Activated T-helper 1 cell treated with anti-CD3 and anti-CD28 coated beads, Interleukin-2, amount 50 U/mL, for 16 hours (primary cell): ENCODE measurements at regions not wholly inside any gene's neighbourhood (a gene's known extent, or its start where the extent isn't known, plus 50 kb on each side); places are given as distances from the start of the nearest gene placed in this dataset.
A peak's percentile ranks its signal among the peaks of the same experiment; 100 is the strongest.

Experiments
- DNase-seq, 2 donors: peaks; one replicate each; pipeline ENCODE4 v3.0.0-alpha.2; 2020; ENCODE audit warnings: low read depth in 1 of 2, low spot score in 1 of 2

GRCh38 chrX:131778269-131779218 lies 234.7 kb downstream of the OR13H1 start:
- DNase-seq: peak in 1 of 2 donors; percentile 46

GRCh38 chrX:131779306-131779705 lies 235.4 kb downstream of the OR13H1 start:
- no peak for DNase-seq

GRCh38 chrX:131779741-131780140 lies 235.9 kb downstream of the OR13H1 start:
- DNase-seq: no peak

DNA sequence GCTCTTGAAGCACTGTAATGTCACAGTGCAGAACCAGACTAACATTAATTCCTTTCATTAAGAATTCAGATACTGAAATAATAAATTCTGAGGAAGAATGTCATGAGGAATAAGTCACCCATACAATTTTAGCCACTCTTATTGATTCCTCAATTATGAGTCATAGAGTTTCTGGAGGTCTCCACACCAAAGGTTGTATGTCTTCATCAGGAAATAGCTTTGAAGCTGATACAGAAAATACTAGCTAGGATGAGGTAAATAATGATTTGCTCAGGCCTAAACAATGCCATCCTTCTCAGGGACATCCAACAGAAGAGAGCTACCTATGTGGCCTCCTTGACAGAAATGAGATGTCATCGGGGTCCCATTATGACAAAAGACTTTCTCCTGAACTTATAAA lies 238.8 kb downstream of the OR13H1 start:
- DNase-seq: no peak

DNA sequence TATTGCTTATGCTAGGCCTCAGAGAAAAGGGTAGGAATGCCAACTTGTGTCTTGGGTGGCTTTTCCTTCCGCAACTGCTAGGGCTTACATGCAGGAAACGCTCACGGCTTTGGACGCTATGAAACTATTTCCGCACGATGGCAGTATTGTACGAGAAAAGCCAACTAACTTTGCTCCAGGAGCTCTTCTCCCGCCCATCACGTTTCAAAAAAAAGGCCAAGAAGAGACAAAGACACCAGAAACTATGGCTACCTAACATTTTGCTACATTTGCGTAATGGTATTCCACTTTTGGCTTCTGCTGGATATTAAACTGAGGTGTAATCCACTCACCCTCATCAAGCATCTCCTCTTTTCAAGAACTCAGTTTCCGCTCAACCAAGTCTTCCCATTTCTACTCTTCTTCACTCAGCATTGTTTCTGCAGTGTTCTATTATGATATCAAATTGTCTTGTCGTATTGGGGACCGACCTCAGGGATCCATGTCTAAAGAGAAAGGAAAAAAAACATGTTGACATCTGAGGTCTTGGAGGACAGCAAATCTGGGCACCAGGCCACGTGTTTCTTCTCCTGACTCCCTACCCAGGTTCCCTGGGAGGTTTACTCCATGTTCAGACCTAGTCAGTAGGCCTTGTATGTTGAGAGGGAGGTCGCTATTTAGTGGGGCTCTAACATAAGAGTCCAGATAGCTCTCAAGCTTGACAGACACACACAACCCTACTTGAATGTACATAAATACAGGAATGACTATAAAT lies 239.4 kb upstream of the STK26 start:
- DNase-seq: peak in 1 of 2 donors; percentile 55

GRCh38 chrX:131789664-131790063 lies 233.4 kb upstream of the STK26 start:
- no peak for DNase-seq

DNA sequence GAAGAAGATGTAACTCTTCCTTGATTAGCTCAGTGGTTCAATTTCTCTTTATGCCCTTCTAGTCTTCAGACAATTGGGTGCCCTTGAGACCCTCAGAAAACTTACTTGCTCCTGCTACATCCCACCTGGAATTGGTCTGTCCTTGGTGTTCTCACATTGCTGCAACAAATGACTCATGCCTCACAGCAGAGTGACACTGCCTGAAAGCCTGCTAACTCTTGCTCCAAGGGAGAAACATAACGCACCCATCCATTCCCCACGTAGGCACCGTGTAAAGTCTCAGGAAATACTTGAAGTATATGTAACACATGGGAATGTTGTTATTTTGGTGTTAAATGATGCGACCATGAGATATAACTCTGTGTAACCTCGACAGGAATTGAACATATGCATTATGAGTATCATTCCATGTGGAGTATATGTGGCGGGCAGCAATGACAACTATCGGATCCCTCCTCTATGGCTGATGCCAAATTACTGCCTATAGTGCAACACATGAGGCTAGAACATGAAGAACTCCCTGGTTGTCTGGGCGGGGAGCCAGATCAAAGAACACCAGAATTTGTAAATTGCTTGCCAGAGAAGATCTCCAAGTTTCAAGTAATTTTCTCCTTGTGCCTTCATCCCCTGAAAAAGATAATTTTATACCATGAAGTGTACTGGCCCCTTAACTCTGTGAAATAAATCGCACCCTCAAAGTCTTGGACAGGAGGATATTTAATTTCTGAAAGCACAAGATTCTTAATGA lies 231.3 kb upstream of the STK26 start:
- no peak for DNase-seq

DNA sequence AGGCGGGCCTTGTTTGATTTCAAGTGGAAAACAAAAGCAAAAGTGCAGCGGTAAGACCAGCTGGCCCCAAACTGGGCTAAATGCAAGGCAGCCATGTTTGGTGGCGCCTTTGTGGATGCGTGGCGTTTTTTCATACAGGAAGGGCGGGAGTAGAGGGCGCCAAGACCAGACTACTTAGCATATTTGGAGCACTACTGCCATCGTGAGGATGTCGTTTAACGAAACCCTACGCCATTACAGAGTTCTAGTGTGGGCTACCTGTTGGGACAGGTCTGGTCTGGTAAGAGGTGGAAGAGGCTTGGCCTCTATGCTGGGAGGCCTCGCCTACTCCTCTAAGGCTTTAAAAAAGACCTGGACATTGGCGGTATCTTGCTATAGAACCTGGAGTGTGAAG lies 230.7 kb upstream of the STK26 start:
- DNase-seq: peak in 1 of 2 donors; percentile 80

DNA sequence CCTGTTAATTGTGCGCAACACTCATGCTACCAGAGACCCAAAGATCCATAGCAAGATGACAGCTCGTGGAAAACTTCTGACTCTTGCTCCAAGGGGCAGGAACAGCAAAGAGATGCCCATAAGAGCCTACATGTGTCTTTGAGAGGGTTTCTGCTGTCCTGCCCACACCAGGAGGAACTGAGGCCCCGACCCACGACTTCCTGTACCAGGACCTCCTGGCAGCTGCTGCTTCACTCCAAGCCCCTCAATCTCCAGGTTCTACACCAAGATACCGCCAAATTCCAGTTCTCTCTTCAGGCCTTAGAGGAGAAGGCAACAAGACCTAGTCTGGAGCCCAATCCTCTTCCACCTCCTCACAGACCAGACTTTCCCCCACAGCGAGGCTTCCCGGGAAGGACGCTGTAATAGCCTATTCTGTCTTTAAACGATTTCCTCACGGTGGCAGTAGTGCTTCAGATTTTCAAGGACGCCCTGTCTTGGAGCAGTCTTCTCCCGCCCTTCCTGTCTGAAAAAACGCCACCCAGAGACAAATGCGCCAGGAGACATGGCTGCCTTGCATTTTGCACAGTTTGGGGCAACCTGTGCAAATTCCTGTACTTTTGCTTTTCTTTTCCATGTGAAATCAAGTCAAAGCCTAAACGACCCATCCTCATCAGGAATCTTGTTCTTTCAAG lies 230.2 kb upstream of the STK26 start:
- peak in 1 of 2 donors; percentile 75 for DNase-seq

GRCh38 chrX:131795442-131796229 lies 227.5 kb upstream of the STK26 start:
- DNase-seq: no peak

DNA sequence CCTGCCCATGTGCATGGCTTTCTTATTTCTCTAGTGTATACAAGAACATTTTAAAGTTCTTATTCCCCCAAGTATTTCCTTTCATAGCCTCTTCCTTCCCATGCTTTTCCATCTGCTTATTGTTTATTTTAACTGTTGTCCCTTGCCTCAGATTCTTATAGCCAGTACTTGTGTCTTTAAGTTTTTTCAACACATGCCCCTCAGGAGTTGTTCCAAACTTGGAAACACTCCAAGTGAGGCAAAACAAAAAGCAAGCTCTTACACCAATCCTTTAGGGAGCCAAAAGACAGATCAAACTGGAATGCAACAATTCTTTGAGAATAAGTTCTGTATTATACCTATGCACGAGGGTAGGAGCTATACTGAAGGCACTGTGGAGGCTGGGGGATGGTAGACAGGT lies 222.0 kb upstream of the STK26 start:
- no peak for DNase-seq

- no peak for DNase-seq
Measured at GRCh38 chrX:131801911-131802310, 221.2 kb upstream of the STK26 start.

DNA sequence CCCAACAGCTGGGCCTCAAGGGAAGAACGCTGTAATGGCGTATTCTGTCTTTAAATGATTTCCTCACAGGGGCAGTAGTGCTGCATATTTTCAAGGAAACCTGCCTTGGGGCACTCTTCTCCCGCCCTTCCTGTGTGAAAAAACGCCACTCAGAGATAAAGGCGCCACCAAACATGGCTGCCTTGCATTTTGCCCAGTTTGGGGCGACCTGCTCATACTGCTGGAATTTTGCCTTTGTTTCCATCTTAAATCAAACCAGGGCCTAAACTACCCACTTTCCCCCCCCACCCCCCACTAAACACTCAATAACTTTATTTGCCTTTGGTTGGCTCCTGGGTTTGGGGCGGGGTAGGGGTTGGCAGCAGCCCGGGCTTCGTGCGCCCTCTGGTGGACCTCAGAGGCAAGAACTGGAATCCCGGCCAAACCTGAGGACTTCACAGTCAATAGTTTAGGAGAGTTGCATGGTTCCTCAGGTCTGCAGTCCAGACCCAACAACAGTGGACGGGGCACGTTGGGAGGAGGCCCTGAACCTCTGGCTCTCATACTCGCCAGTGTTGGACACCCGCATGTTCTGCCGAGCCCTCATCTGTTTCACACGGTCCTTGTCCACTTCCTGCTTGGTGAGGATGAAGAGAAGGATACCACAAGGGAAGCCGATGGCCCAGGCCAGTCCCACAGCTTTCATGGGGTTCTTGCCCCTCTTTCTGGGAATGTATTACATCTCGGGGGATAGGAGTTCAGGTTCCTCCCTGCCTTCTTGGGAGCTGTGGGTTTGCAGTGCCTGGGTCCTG lies 220.1 kb upstream of the STK26 start:
- DNase-seq: peak in 1 of 2 donors; percentile 58

DNA sequence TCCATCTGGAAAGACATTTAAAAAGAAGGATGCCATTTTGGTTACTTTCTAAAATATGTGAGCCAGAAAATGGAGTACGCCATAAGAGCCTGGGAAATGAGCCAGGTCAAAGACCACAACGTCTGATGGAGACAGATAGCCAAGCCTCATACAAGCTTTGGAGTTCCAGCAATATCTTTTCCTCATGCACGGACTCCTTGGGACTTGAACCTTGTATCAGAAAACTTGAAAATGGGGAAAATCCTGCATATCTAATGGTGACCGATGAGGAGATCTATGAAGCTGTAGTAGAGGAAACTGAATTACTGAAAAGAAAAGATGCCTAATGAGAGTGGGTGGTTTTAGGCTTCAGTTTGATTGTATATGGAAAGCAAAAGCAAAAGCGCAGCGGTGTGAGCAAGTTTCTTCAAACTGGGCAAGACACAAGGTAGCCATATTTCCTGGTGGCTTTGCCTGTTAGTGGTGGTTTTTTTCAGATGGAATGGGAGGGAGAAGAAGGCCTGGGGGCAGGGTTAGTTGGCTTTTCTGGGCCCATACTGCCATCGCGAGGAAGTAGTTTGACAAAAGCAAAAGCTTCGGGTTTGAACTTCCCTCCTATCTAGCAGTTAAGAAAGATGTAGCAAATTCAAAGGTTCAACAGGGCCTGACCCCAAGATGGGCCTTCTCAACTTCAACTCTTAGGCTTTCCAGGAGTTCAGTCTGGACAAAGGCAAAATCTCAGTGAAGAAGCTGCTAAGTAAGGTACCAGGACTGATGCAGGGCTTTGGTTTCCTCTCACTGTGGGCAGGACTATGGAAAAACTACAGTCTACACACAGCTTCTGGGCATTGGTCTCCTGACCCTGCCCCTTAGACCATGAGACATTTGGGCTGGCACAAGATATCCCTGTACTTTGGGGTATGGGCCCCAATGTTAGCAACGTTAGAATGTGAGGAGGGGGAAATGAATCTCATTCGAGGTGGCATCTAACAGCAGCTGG lies 210.0 kb upstream of the STK26 start:
- peak; percentile 46 to 75 for DNase-seq

- DNase-seq: peak; percentile 26 to 75
Measured at GRCh38 chrX:131816551-131817136, 206.5 kb upstream of the STK26 start.

DNA sequence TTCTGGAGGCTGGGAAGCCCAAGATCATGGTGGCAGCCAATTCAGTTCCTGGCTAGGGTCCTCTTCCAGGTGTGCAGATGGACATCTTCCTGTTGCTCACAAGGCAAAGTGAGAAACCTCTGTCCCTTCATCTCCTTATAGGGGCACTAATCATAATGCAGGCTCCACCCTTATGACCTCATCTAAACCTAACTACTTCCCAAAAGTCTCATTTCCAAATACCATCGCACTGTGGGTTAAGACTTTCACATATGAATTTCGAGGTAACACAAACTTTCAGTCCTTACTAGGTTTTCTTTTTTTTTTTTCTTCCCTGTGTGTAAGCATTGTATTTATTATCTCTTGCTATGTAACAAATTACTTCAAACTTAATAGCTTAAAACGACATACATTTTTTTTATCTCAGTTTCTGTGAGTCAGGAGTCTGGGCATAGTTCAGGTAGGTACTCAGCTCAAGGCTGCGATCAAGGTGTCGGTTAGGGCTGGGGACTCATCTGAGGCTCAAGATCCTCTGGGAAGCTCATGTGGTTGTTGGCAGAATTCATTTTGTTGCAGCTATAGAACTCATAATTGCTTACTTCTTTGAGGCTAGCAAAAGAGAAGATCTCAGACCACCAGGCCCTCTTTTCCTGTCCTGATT lies 204.7 kb upstream of the STK26 start:
- DNase-seq: no peak

DNA sequence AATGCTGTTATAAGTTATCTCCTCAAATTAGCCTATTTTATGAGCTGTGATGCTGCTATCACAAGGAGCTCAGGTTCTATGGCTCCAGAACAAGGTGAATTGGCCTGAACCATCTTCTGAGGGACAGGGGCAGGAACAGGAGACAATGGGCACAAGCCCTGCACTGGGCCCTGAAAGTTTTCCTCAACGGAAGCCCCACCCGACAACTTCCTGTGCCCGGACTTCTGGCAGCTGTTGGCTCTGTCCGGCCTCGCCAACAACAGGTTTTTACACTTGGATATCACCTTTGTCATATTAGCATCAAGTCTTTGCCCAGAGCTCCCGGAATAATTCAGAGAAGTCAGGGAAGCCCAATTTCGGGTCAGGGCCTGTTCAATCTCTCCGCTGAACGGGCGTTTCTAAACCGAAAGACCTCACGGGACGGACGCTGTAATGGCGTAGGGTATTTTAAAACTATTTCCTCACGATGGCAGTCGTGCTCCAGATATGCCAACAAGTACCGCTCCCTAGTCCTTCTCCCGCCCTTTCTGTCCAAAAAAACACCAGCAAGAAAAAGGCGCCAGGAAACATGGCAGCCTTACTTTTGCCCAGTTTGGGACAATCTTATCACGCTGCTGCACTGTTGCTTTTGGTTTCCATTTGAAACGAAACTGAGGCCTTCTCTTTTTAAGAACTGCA lies 201.0 kb upstream of the STK26 start:
- DNase-seq: peak in 1 of 2 donors; percentile 67
